Duodenal mucosa (tissue), 2 donors: ENCODE measurements at regions not wholly inside any gene's neighbourhood (a gene's known extent, or its start where the extent isn't known, plus 50 kb on each side); places are given as distances from the start of the nearest gene placed in this dataset.
"Not testable (repeated sequence)": the region's sequence is repeated elsewhere in the genome, so short reads cannot be mapped to it uniquely, and the experiment has no call there.

ENCODE experiments used
- H3K27ac ChIP-seq: one replicate; pipeline ENCODE4 v1.7.0; 2013; ENCODE audit warnings: low read depth, low read length
- H3K27me3 ChIP-seq, 2 donors: one replicate each; pipeline ENCODE4 v1.7.0; 2013; ENCODE audit warnings: low read length in 2 of 2, control low read depth in 1 of 2; ENCODE audit not compliant: insufficient read depth in 2 of 2, control insufficient read depth in 1 of 2
- H3K36me3 ChIP-seq, 2 donors: one replicate each; pipeline ENCODE4 v1.7.0; 2013; ENCODE audit warnings: low read length in 2 of 2, control low read depth in 1 of 2; ENCODE audit not compliant: insufficient read depth in 2 of 2, control insufficient read depth in 1 of 2
- H3K4me1 ChIP-seq, 2 donors: one replicate each; pipeline ENCODE4 v1.7.0; 2013; ENCODE audit warnings: low read length in 2 of 2, control low read depth in 1 of 2; ENCODE audit not compliant: insufficient read depth in 2 of 2, control insufficient read depth in 1 of 2
- H3K4me3 ChIP-seq, 2 donors: one replicate each; pipeline ENCODE4 v1.7.0; 2013; ENCODE audit warnings: low read length in 2 of 2, low read depth in 1 of 2
- H3K9ac ChIP-seq, 2 donors: one replicate each; pipeline ENCODE4 v1.7.0; 2013; ENCODE audit warnings: low read length in 2 of 2, low read depth in 1 of 2
- H3K9me3 ChIP-seq, 2 donors: one replicate each; pipeline ENCODE4 v1.7.0; 2013; ENCODE audit warnings: low read length in 2 of 2, control low read depth in 1 of 2; ENCODE audit not compliant: control insufficient read depth in 1 of 2

GRCh38 chr10:129191797-129192196, 275.2 kb upstream of the MGMT start:
- H3K9me3 ChIP-seq, result no peaks in the 10 kb centered on the region
- peaks cover 2 to 5% of the 10 kb centered on the region in 2 donors for H3K27me3 ChIP-seq
- H3K36me3 ChIP-seq, result no peaks in the 10 kb centered on the region
- H3K4me3 ChIP-seq, result no peak overlapping the region
- H3K27ac ChIP-seq, result no peak overlapping the region
- no peaks in the 10 kb centered on the region for H3K4me1 ChIP-seq
- no peak overlapping the region for H3K9ac ChIP-seq

GRCh38 chr10:129192344-129193128, 274.5 kb upstream of the MGMT start:
- Histone ChIP-seq H3K4me3 (no peak overlapping the region), H3K9ac (no peak overlapping the region), H3K36me3 (no peaks in the 10 kb centered on the region), H3K4me1 (no peaks in the 10 kb centered on the region), H3K27me3 (peaks cover 0 to 5% of the 10 kb centered on the region in 2 donors), H3K9me3 (no peaks in the 10 kb centered on the region), H3K27ac (no peak overlapping the region)

GRCh38 chr10:129193148-129193547, 273.9 kb upstream of the MGMT start:
- H3K9me3 ChIP-seq, result no peaks in the 10 kb centered on the region
- H3K27ac ChIP-seq, result no peak overlapping the region
- H3K4me3 ChIP-seq, result no peak overlapping the region
- H3K36me3 ChIP-seq, result no peaks in the 10 kb centered on the region
- peaks cover 0 to 5% of the 10 kb centered on the region in 2 donors for H3K27me3 ChIP-seq
- H3K4me1 ChIP-seq, result no peaks in the 10 kb centered on the region
- no peak overlapping the region for H3K9ac ChIP-seq

GRCh38 chr10:129194181-129194870, 272.7 kb upstream of the MGMT start:
- Histone ChIP-seq H3K27me3 (peaks cover 0 to 5% of the 10 kb centered on the region in 2 donors), H3K9me3 (no peaks in the 10 kb centered on the region), H3K9ac (no peak overlapping the region), H3K27ac (no peak overlapping the region), H3K4me3 (no peak overlapping the region), H3K4me1 (no peaks in the 10 kb centered on the region), H3K36me3 (no peaks in the 10 kb centered on the region)

- Histone ChIP-seq H3K9me3 (no peaks in the 10 kb centered on the region), H3K4me1 (no peaks in the 10 kb centered on the region), H3K27me3 (peaks cover 0 to 4% of the 10 kb centered on the region in 2 donors), H3K9ac (no peak overlapping the region), H3K27ac (no peak overlapping the region), H3K4me3 (no peak overlapping the region), H3K36me3 (no peaks in the 10 kb centered on the region)
Measured at GRCh38 chr10:129199826-129200225, 267.2 kb upstream of the MGMT start.

- Histone ChIP-seq H3K4me3 (no peak overlapping the region), H3K4me1 (no peaks in the 10 kb centered on the region), H3K36me3 (no peaks in the 10 kb centered on the region), H3K9me3 (no peaks in the 10 kb centered on the region), H3K27ac (no peak overlapping the region), H3K27me3 (no peaks in the 10 kb centered on the region), H3K9ac (no peak overlapping the region)
Measured at GRCh38 chr10:129203819-129204218, 263.2 kb upstream of the MGMT start.

GRCh38 chr10:129207297-129207696, 259.7 kb upstream of the MGMT start:
- H3K36me3 ChIP-seq, result no peaks in the 10 kb centered on the region
- no peak overlapping the region for H3K27ac ChIP-seq
- H3K27me3 ChIP-seq, result no peaks in the 10 kb centered on the region
- H3K9ac ChIP-seq, result no peak overlapping the region
- H3K4me1 ChIP-seq, result no peaks in the 10 kb centered on the region
- no peaks in the 10 kb centered on the region for H3K9me3 ChIP-seq
- no peak overlapping the region for H3K4me3 ChIP-seq

GRCh38 chr10:129210876-129211275, 256.2 kb upstream of the MGMT start:
- Histone ChIP-seq H3K9ac (no peak overlapping the region), H3K36me3 (no peaks in the 10 kb centered on the region), H3K4me1 (no peaks in the 10 kb centered on the region), H3K9me3 (no peaks in the 10 kb centered on the region), H3K4me3 (no peak overlapping the region), H3K27ac (no peak overlapping the region), H3K27me3 (no peaks in the 10 kb centered on the region)

- H3K36me3 ChIP-seq, result no peaks in the 10 kb centered on the region
- H3K9ac ChIP-seq, result no peak overlapping the region
- H3K4me3 ChIP-seq, result no peak overlapping the region
- no peaks in the 10 kb centered on the region for H3K27me3 ChIP-seq
- no peak overlapping the region for H3K27ac ChIP-seq
- no peaks in the 10 kb centered on the region for H3K9me3 ChIP-seq
- H3K4me1 ChIP-seq, result no peaks in the 10 kb centered on the region
Measured at GRCh38 chr10:129213256-129213655, 253.8 kb upstream of the MGMT start.

- H3K27ac ChIP-seq, H3K27me3 ChIP-seq, H3K9me3 ChIP-seq, H3K36me3 ChIP-seq, H3K9ac ChIP-seq, H3K4me3 ChIP-seq, H3K4me1 ChIP-seq: not testable (repeated sequence)
Measured at GRCh38 chr10:129213996-129214395, 253.0 kb upstream of the MGMT start.
